H1 (cell line): ENCODE measurements at regions not wholly inside any gene's neighbourhood (a gene's known extent, or its start where the extent isn't known, plus 50 kb on each side); places are given as distances from the start of the nearest gene placed in this dataset.

ENCODE experiments used
- CTCF ChIA-PET: fragments of 300-600 bp; sonication (Branson Sonifier 250); formaldehyde crosslinking; loops from one replicate; lab custom pipeline; 2021; ENCODE audit not compliant: partially characterized antibody; lab: Charles Lee
- POLR2A ChIA-PET: fragments of 300-600 bp; sonication (Branson Sonifier 250); formaldehyde crosslinking; loops from one replicate; lab custom pipeline; 2021; ENCODE audit warnings: inconsistent platforms; ENCODE audit not compliant: partially characterized antibody; lab: Charles Lee
- DNase-seq, 2 experiments: peaks; one replicate each; pipeline versions ENCODE4 v3.0.0 to v3.0.0-alpha.2; 2010 to 2022; ENCODE audit warnings: low spot score in 2 of 2, low read depth in 1 of 2, mixed read lengths in 1 of 2
- FAIRE-seq: peaks from 2 replicates; lab custom pipeline; 2011; peaks lifted over from hg19 to GRCh38; lab: Jason Lieb, UNC
- H2AFZ ChIP-seq: 2 replicates; pipeline ENCODE4 v1.8.1; 2012; ENCODE audit warnings: low read length, inconsistent platforms
- H2AK5ac ChIP-seq: 2 replicates; pipeline ENCODE4 v1.6.1; 2013; ENCODE audit warnings: low read depth, low read length
- H2BK120ac ChIP-seq: replicated peaks from 2 replicates; pipeline ENCODE3; 2013; ENCODE audit warnings: low read depth, low read length, inconsistent platforms
- H2BK12ac ChIP-seq: 2 replicates; pipeline ENCODE4 v1.6.1; 2013; ENCODE audit warnings: low read depth, low read length
- H2BK15ac ChIP-seq: 2 replicates; pipeline ENCODE4 v1.6.1; 2013; ENCODE audit warnings: low read length
- H2BK20ac ChIP-seq: 2 replicates; pipeline ENCODE4 v1.6.1; 2013; ENCODE audit warnings: low read length
- H2BK5ac ChIP-seq: 2 replicates; pipeline ENCODE4 v1.6.1; 2013; ENCODE audit warnings: low read depth, low read length
- H3K14ac ChIP-seq: 2 replicates; pipeline ENCODE4 v1.6.1; 2013; ENCODE audit warnings: inconsistent platforms; ENCODE audit not compliant: insufficient read length
- H3K18ac ChIP-seq: 2 replicates; pipeline ENCODE4 v1.6.1; 2013; ENCODE audit warnings: low read length; ENCODE audit errors: extremely low read depth
- H3K23ac ChIP-seq: 2 replicates; pipeline ENCODE4 v1.6.1; 2013; ENCODE audit warnings: inconsistent platforms; ENCODE audit not compliant: insufficient read length
- H3K23me2 ChIP-seq: 2 replicates; pipeline ENCODE4 v1.6.1; 2013; ENCODE audit warnings: low read depth, low read length
- H3K27ac ChIP-seq: 2 replicates; pipeline ENCODE4 v1.6.1; 2011; ENCODE audit warnings: low read depth, low read length, inconsistent platforms
- H3K27me3 ChIP-seq, 4 experiments: replicated peaks in 1 of 4; 1 replicate in 1 of 4; 2 replicates in 3 of 4; pipeline versions ENCODE4 v1.6.1 to v1.8.1; 2011 to 2013; ENCODE audit warnings: low read length in 3 of 4, mild to moderate bottlenecking in 3 of 4, inconsistent platforms in 2 of 4, mixed read lengths in 2 of 4, moderate library complexity in 1 of 4; ENCODE audit not compliant: control insufficient read depth in 3 of 4, insufficient read depth in 3 of 4; ENCODE audit errors: extremely low read depth in 1 of 4
- H3K36me3 ChIP-seq, 4 experiments: 2 replicates each; pipeline versions ENCODE4 v1.6.1 to v1.8.1; 2011 to 2013; ENCODE audit warnings: mild to moderate bottlenecking in 4 of 4, low read length in 3 of 4, moderate library complexity in 2 of 4, control low read depth in 1 of 4, inconsistent platforms in 1 of 4; ENCODE audit not compliant: insufficient read depth in 4 of 4, control insufficient read depth in 2 of 4
- H3K4ac ChIP-seq: replicated peaks from 2 replicates; pipeline ENCODE3; 2013; ENCODE audit warnings: low read length, low read depth, mixed read lengths, inconsistent platforms; ENCODE audit not compliant: insufficient read length
- H3K4me1 ChIP-seq, 4 experiments: replicated peaks in 1 of 4; 1 replicate in 1 of 4; 2 replicates in 3 of 4; pipeline versions ENCODE4 v1.6.1 to v1.8.1; 2011 to 2013; ENCODE audit warnings: low read length in 3 of 4, inconsistent platforms in 2 of 4, mixed read lengths in 1 of 4; ENCODE audit not compliant: insufficient read depth in 4 of 4, control insufficient read depth in 3 of 4
- H3K4me2 ChIP-seq, 2 experiments: 2 replicates each; pipeline versions ENCODE4 v1.6.1 to v1.8.1; 2011 to 2013; ENCODE audit warnings: low read depth in 2 of 2, low read length in 2 of 2, control low read depth in 1 of 2, inconsistent platforms in 1 of 2, mild to moderate bottlenecking in 1 of 2; ENCODE audit not compliant: insufficient read depth in 1 of 2
- H3K4me3 ChIP-seq, 4 experiments: fragments of 200-600, 300-600 bp in 1 of 4; sonication (generic), shearing (Covaris generic), sonication (Bioruptor Twin) in 1 of 4; 2 replicates each; pipeline versions ENCODE4 v1.5.1 to v1.8.1; 2011 to 2016; ENCODE audit warnings: low read length in 4 of 4, low read depth in 3 of 4, control low read depth in 2 of 4, inconsistent platforms in 2 of 4, mild to moderate bottlenecking in 2 of 4, mixed read lengths in 1 of 4, moderate library complexity in 1 of 4; ENCODE audit not compliant: insufficient read depth in 2 of 4; ENCODE audit errors: extremely low read depth in 1 of 4
- H3K56ac ChIP-seq: replicated peaks from 2 replicates; pipeline ENCODE3; 2013; ENCODE audit warnings: low read depth, mild to moderate bottlenecking, mixed read lengths, low read length, inconsistent platforms; ENCODE audit not compliant: insufficient read length
- H3K79me1 ChIP-seq: 2 replicates; pipeline ENCODE4 v1.6.1; 2013; ENCODE audit warnings: low read depth, low read length, control low read depth
- H3K79me2 ChIP-seq, 2 experiments: 2 replicates each; pipeline versions ENCODE4 v1.6.1 to v1.8.1; 2012 to 2013; ENCODE audit warnings: low read length in 2 of 2, mild to moderate bottlenecking in 2 of 2, inconsistent platforms in 1 of 2; ENCODE audit not compliant: insufficient read depth in 2 of 2, control insufficient read depth in 1 of 2
- H3K9ac ChIP-seq, 4 experiments: replicated peaks in 1 of 4; 1 replicate in 1 of 4; 2 replicates in 3 of 4; pipeline versions ENCODE4 v1.6.1 to v1.8.1; 2011 to 2013; ENCODE audit warnings: low read depth in 3 of 4, low read length in 3 of 4, control low read depth in 2 of 4, mild to moderate bottlenecking in 2 of 4, moderate library complexity in 2 of 4, inconsistent platforms in 1 of 4; ENCODE audit errors: extremely low read depth in 1 of 4
- H3K9me3 ChIP-seq, 2 experiments: 2 replicates each; pipeline versions ENCODE4 v1.6.1 to v1.8.1; 2012 to 2013; ENCODE audit warnings: mild to moderate bottlenecking in 2 of 2, moderate library complexity in 2 of 2, control low read depth in 1 of 2, inconsistent platforms in 1 of 2, low read depth in 1 of 2, low read length in 1 of 2, mixed read lengths in 1 of 2; ENCODE audit not compliant: insufficient read depth in 2 of 2
- H4K20me1 ChIP-seq, 2 experiments: replicated peaks in 1 of 2; 2 replicates each; pipeline versions ENCODE3 to v1.8.1; 2011 to 2013; ENCODE audit warnings: inconsistent platforms in 2 of 2, low read length in 2 of 2, mild to moderate bottlenecking in 1 of 2; ENCODE audit not compliant: insufficient read depth in 2 of 2, control insufficient read depth in 1 of 2
- H4K5ac ChIP-seq: 2 replicates; pipeline ENCODE4 v1.6.1; 2013; ENCODE audit warnings: low read length, low read depth, mixed read lengths, inconsistent platforms; ENCODE audit not compliant: insufficient read length
- H4K8ac ChIP-seq: 2 replicates; pipeline ENCODE4 v1.8.0; 2013; ENCODE audit warnings: mild to moderate bottlenecking, moderate library complexity, low read length, inconsistent platforms; ENCODE audit not compliant: insufficient read depth; ENCODE audit errors: extremely low read depth
- H4K91ac ChIP-seq: replicated peaks from 2 replicates; pipeline ENCODE3; 2013; ENCODE audit warnings: low read length, mixed read lengths, inconsistent platforms; ENCODE audit not compliant: insufficient read length
- BCL11A ChIP-seq, 2 experiments: IDR thresholded peaks; one replicate each; pipeline ENCODE4 v1.6.1; 2011; ENCODE audit warnings: low read depth in 2 of 2, low read length in 2 of 2, mild to moderate bottlenecking in 2 of 2
- FOSL1 ChIP-seq: IDR thresholded peaks from 2 replicates; pipeline ENCODE4 v1.6.1; 2011; ENCODE audit warnings: mild to moderate bottlenecking, low read depth, low read length, moderate library complexity; ENCODE audit not compliant: insufficient read depth
- SP1 ChIP-seq: IDR thresholded peaks from 2 replicates; pipeline ENCODE4 v1.6.1; 2011; ENCODE audit warnings: low read depth, low read length
- WGBS, 2 experiments: shearing (Covaris generic) in 1 of 2; methylation state at CpG; one replicate each; pipeline versions ENCODE4 v1.1.6 to v1.1.7; 2013 to 2015; ENCODE audit warnings: low lambda C conversion rate in 2 of 2, mixed read lengths in 2 of 2, inconsistent platforms in 1 of 2, low coverage in 1 of 2, missing lambda C conversion rate in 1 of 2; ENCODE audit not compliant: insufficient replicate concordance in 2 of 2, insufficient coverage in 1 of 2, insufficient read length in 1 of 2; ENCODE audit errors: extremely low coverage in 1 of 2, missing lambda C conversion rate in 1 of 2; 5-methylcytosine and 5-hydroxymethylcytosine counted together

- H2BK15ac ChIP-seq: no peak overlapping the region
These were observed 131.4 kb upstream of the RAB4A start for GRCh38 chr1:229139331-229140118.

More at GRCh38 chr1:229139331-229140118, 131.4 kb upstream of the RAB4A start:
- no peak for FAIRE-seq
- no peaks in the 10 kb centered on the region for H3K79me1 ChIP-seq
- no peaks in the 10 kb centered on the region; a peak in 1 of 7 replicates for H3K27me3 ChIP-seq
- no peaks in the 10 kb centered on the region for H3K4me1 ChIP-seq
- no peak overlapping the region for H2BK5ac ChIP-seq
- H3K14ac ChIP-seq: no peak overlapping the region
- H2BK120ac ChIP-seq: no peak overlapping the region
- no peaks in the 10 kb centered on the region for H3K36me3 ChIP-seq
- no peak overlapping the region for H3K4me3 ChIP-seq
- H3K18ac ChIP-seq: no peak overlapping the region
- H4K20me1 ChIP-seq: no peaks in the 10 kb centered on the region
- no peak overlapping the region for H3K4ac ChIP-seq
- H4K5ac ChIP-seq: no peak overlapping the region
- no peak overlapping the region for H2AK5ac ChIP-seq
- no peaks in the 10 kb centered on the region for H3K23me2 ChIP-seq
- H3K9ac ChIP-seq: no peak overlapping the region
- H3K27ac ChIP-seq: no peak overlapping the region
- no peaks in the 10 kb centered on the region for H3K79me2 ChIP-seq
- H2BK12ac ChIP-seq: no peak overlapping the region
- H4K8ac ChIP-seq: no peak overlapping the region
- TF ChIP-seq BCL11A (IDR thresholded peaks at IDR 0.05; ENCODE audit: low read depth in 2 of 2, low read length in 2 of 2) (no peak), FOSL1 (no peak), SP1 (no peak)
- no peak overlapping the region for H2BK20ac ChIP-seq
- no peak overlapping the region for H3K4me2 ChIP-seq
- 85% methylated on average over 12 of the region's 12 CpGs; no CpG with 5 or more reads in 1 of the 2 experiments for WGBS, 2 experiments
- peaks cover 6 to 13% of the 10 kb centered on the region in 2 experiments for H3K9me3 ChIP-seq
- CTCF ChIA-PET: interaction anchor here (0.9 to 3.2 kb wide), 2 partner anchors 87 to 475 kb away, joined by 4 to 13 read pairs; no protein-coding TSS in a partner anchor
- no peak overlapping the region for H4K91ac ChIP-seq
- H3K56ac ChIP-seq: no peak overlapping the region
- H3K23ac ChIP-seq: no peak overlapping the region
- DNase-seq: no peak
- POLR2A ChIA-PET: no interaction called here
- H2AFZ ChIP-seq: no peak overlapping the region
